ENCODE measurements at regions not wholly inside any gene's neighbourhood (a gene's known extent, or its start where the extent isn't known, plus 50 kb on each side); places are given as distances from the start of the nearest gene placed in this dataset.

DNA sequence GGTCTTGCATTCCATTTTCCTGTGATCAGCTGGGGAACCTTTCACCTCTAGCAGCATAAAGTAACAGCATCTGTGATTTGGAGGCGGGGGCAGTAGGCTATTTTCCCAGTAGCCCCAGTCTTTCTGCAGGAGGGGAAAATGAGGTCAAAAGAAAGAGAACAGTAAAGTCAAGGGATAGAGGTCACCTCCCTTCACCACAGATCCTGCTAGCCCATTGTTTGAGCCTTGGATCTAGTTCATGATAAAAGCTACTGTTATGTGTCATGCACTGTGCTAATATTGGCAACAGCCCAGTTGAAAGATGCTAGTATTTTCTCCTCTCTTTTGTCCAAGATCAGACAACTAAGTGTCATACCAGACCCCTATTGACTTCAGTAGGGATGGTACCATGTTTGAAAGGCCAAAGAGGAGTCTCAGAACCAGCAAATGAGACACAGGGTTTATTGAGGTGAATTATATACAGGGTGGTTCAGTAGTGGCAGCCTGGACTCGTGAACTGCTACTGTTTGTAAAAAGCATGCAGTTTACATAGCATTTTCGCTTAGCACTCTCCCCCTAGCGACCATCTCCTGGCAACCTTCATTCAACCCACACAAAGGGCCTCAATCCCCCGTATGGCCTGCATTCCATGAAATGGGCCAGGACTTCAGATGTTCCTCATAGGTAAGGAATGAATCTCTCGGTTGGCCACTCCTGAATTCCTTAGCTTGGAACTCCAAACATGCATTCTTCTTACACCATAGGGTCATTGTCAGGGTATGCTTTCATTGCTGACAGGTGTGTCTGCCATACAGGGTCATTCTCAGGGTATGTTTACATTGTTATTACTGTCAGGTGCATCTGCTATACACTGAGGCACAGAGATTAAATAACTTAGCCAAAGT is 170.0 kb upstream of the FRMPD4 start:
- TF ChIP-seq, protein P1, sequence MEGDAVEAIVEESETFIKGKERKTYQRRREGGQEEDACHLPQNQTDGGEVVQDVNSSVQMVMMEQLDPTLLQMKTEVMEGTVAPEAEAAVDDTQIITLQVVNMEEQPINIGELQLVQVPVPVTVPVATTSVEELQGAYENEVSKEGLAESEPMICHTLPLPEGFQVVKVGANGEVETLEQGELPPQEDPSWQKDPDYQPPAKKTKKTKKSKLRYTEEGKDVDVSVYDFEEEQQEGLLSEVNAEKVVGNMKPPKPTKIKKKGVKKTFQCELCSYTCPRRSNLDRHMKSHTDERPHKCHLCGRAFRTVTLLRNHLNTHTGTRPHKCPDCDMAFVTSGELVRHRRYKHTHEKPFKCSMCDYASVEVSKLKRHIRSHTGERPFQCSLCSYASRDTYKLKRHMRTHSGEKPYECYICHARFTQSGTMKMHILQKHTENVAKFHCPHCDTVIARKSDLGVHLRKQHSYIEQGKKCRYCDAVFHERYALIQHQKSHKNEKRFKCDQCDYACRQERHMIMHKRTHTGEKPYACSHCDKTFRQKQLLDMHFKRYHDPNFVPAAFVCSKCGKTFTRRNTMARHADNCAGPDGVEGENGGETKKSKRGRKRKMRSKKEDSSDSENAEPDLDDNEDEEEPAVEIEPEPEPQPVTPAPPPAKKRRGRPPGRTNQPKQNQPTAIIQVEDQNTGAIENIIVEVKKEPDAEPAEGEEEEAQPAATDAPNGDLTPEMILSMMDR (IDR thresholded peaks at IDR 0.05): no peak
- no peak for TF ChIP-seq POLR2A (IDR thresholded peaks at IDR 0.05)
